Calu3 (cell line): ENCODE measurements at regions not wholly inside any gene's neighbourhood (a gene's known extent, or its start where the extent isn't known, plus 50 kb on each side); places are given as distances from the start of the nearest gene placed in this dataset.
"Not testable (repeated sequence)": the region's sequence is repeated elsewhere in the genome, so short reads cannot be mapped to it uniquely, and the experiment has no call there.

Source experiments
- BruUV-seq: library from RNA; stranded (reverse); fragments of 400-500 nt; replicated peaks from 2 replicates; lab custom pipeline; 2021; lab: Mats Ljungman, UMichigan
- CTCF ChIA-PET: fragments of 300-600 bp; sonication (Branson Sonifier 250); formaldehyde crosslinking; loops from one replicate; lab custom pipeline; 2022; ENCODE audit warnings: antibody characterized with exemption; lab: Charles Lee
- DNase-seq: peaks from one replicate; pipeline ENCODE4 v3.0.0; 2022
- H3K27ac Mint-ChIP-seq: one replicate; pipeline ENCODE4 v1.8.0; 2022; ENCODE audit warnings: mixed read lengths; ENCODE audit not compliant: unreplicated experiment
- H3K27me3 Mint-ChIP-seq: one replicate; pipeline ENCODE4 v1.8.0; 2022; ENCODE audit warnings: mixed read lengths; ENCODE audit not compliant: unreplicated experiment
- H3K36me3 Mint-ChIP-seq: one replicate; pipeline ENCODE4 v1.8.0; 2022; ENCODE audit warnings: mild to moderate bottlenecking, moderate library complexity, mixed read lengths; ENCODE audit not compliant: insufficient read depth, unreplicated experiment
- H3K4me1 Mint-ChIP-seq: one replicate; pipeline ENCODE4 v1.8.0; 2022; ENCODE audit warnings: mild to moderate bottlenecking, low read depth, mixed read lengths; ENCODE audit not compliant: unreplicated experiment
- H3K4me3 Mint-ChIP-seq: one replicate; pipeline ENCODE4 v1.8.0; 2022; ENCODE audit warnings: mild to moderate bottlenecking, low read depth, moderate library complexity, mixed read lengths; ENCODE audit not compliant: unreplicated experiment
- H3K9me3 Mint-ChIP-seq: one replicate; pipeline ENCODE4 v1.8.0; 2022; ENCODE audit warnings: low read depth, mixed read lengths; ENCODE audit not compliant: unreplicated experiment
- CTCF ChIP-seq: fragments of 200-600 bp; IDR thresholded peaks from one replicate; pipeline ENCODE4 v1.8.0; 2022; ENCODE audit warnings: antibody characterized with exemption; ENCODE audit not compliant: unreplicated experiment
- intact Hi-C: fragments of 100-400 bp; cut with micrococcal nuclease; formaldehyde crosslinking; loops from one replicate; pipeline ENCODE4 v1.10.0; 2022; ENCODE audit not compliant: unreplicated experiment

GRCh38 chr14:83297361-83297760, 1763.7 kb upstream of the SEL1L start:
- Mint-ChIP-seq H3K4me3 (no peak overlapping the region), H3K4me1 (no peaks in the 10 kb centered on the region), H3K36me3 (no peaks in the 10 kb centered on the region), H3K27ac (no peak overlapping the region), H3K9me3 (peaks cover 8% of the 10 kb centered on the region), H3K27me3 (no peaks in the 10 kb centered on the region)
- no TSS peak for BruUV-seq
- TF ChIP-seq CTCF = no peak
- DNase-seq = no peak
- intact Hi-C loops = no loop called here
- CTCF ChIA-PET = no interaction called here

GRCh38 chr14:83298016-83298415, 1764.4 kb upstream of the SEL1L start:
- DNase-seq, H3K36me3 Mint-ChIP-seq, H3K4me1 Mint-ChIP-seq, CTCF ChIA-PET, BruUV-seq, intact Hi-C loops, H3K9me3 Mint-ChIP-seq, H3K27ac Mint-ChIP-seq, H3K4me3 Mint-ChIP-seq, H3K27me3 Mint-ChIP-seq: not testable (repeated sequence)

GRCh38 chr14:83300476-83301064, 1766.9 kb upstream of the SEL1L start:
- no peak for DNase-seq
- BruUV-seq = no TSS peak
- H3K27ac Mint-ChIP-seq = no peak overlapping the region
- no peak overlapping the region for H3K4me3 Mint-ChIP-seq
- H3K27me3 Mint-ChIP-seq = no peaks in the 10 kb centered on the region
- CTCF ChIA-PET = no interaction called here
- no peak for TF ChIP-seq CTCF
- no peaks in the 10 kb centered on the region for H3K36me3 Mint-ChIP-seq
- no peaks in the 10 kb centered on the region for H3K4me1 Mint-ChIP-seq
- intact Hi-C loops = no loop called here
- H3K9me3 Mint-ChIP-seq = peaks cover 4% of the 10 kb centered on the region

- H3K36me3 Mint-ChIP-seq = no peaks in the 10 kb centered on the region
- H3K9me3 Mint-ChIP-seq = peaks cover 3% of the 10 kb centered on the region
- intact Hi-C loops = no loop called here
- no peaks in the 10 kb centered on the region for H3K4me1 Mint-ChIP-seq
- CTCF ChIA-PET = no interaction called here
- no peak for TF ChIP-seq CTCF
- no peaks in the 10 kb centered on the region for H3K27me3 Mint-ChIP-seq
- BruUV-seq = no TSS peak
- H3K27ac Mint-ChIP-seq = no peak overlapping the region
- H3K4me3 Mint-ChIP-seq = no peak overlapping the region
- DNase-seq = no peak
These were observed 1768.1 kb upstream of the SEL1L start for GRCh38 chr14:83301791-83302190.

- no peak overlapping the region for H3K27ac Mint-ChIP-seq
- H3K36me3 Mint-ChIP-seq = no peaks in the 10 kb centered on the region
- TF ChIP-seq CTCF = no peak
- CTCF ChIA-PET = no interaction called here
- no TSS peak for BruUV-seq
- peaks cover 7% of the 10 kb centered on the region for H3K9me3 Mint-ChIP-seq
- H3K4me1 Mint-ChIP-seq = no peaks in the 10 kb centered on the region
- no peak for DNase-seq
- no peak overlapping the region for H3K4me3 Mint-ChIP-seq
- H3K27me3 Mint-ChIP-seq = no peaks in the 10 kb centered on the region
- intact Hi-C loops = no loop called here
These were observed 1775.6 kb upstream of the SEL1L start for GRCh38 chr14:83309211-83309610.
